UCSD-AML1 (cell line): ENCODE measurements at regions not wholly inside any gene's neighbourhood (a gene's known extent, or its start where the extent isn't known, plus 50 kb on each side); places are given as distances from the start of the nearest gene placed in this dataset.
"Not testable (repeated sequence)": the region's sequence is repeated elsewhere in the genome, so short reads cannot be mapped to it uniquely, and the experiment has no call there.

ENCODE experiments used
- DNase-seq: peaks from one replicate; lab custom pipeline; 2025; ENCODE audit not compliant: unreplicated experiment; lab: John Stamatoyannopoulos, UW

GRCh38 chr17:62206550-62206949, 141.5 kb upstream of the MED13 start:
- DNase-seq, result no peak

GRCh38 chr17:62197156-62197555, 132.1 kb upstream of the MED13 start:
- not testable (repeated sequence) for DNase-seq

- not testable (repeated sequence) for DNase-seq
These were observed 131.5 kb upstream of the MED13 start for GRCh38 chr17:62196587-62196986.

DNA sequence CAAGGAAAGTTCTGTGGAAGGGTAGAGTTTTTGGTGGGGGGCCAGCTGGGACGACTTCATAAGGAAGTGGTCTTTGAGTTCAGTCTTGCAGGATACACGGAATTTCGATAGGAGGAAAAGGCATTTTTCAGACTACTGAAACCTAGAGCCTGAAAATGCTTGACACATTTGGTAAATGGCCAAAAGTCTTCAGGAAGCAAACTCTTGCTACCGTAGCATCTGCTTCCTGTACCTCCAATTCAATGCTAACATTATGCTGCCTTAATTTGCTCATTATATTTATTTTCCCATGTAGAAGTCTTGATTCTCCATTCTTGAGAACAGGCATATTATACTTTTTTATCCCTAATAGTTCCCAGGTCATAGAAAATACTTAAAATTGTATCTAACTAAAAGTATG, 129.3 kb upstream of the MED13 start:
- no peak for DNase-seq

- no peak for DNase-seq
These were observed 128.2 kb upstream of the MED13 start for GRCh38 chr17:62193249-62193648.

GRCh38 chr17:62191390-62192361, 126.6 kb upstream of the MED13 start:
- DNase-seq, result no peak

GRCh38 chr17:62189377-62189776, 124.3 kb upstream of the MED13 start:
- no peak for DNase-seq

GRCh38 chr17:62188713-62189112, 123.6 kb upstream of the MED13 start:
- DNase-seq, result no peak

- no peak for DNase-seq
These were observed 122.6 kb upstream of the MED13 start for GRCh38 chr17:62187681-62188080.

- DNase-seq, result no peak
These were observed 121.8 kb upstream of the MED13 start for GRCh38 chr17:62186841-62187240.

DNA sequence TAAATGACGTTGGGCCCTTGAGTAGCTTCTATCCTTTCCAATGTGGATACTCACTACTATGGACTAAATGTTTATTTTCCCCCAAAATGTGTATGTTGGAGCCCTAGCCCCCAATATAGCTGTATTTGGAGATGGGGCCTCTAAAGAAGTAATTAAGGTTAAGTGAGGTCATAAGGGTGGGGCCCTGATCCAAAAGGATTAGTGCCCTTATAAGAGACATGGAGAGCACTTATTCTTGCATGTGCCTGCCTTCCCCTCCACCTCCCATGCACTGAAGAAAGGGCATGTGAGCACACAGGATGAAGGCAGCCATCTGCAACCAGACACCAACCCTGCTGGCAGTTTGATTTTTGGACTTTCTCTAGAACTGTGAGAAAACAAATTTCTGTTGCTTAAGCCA, 115.7 kb upstream of the MED13 start:
- DNase-seq, result no peak

GRCh38 chr17:62179525-62180161, 114.6 kb upstream of the MED13 start:
- DNase-seq, result no peak

GRCh38 chr17:62178579-62178978, 113.5 kb upstream of the MED13 start:
- DNase-seq, result no peak

DNA sequence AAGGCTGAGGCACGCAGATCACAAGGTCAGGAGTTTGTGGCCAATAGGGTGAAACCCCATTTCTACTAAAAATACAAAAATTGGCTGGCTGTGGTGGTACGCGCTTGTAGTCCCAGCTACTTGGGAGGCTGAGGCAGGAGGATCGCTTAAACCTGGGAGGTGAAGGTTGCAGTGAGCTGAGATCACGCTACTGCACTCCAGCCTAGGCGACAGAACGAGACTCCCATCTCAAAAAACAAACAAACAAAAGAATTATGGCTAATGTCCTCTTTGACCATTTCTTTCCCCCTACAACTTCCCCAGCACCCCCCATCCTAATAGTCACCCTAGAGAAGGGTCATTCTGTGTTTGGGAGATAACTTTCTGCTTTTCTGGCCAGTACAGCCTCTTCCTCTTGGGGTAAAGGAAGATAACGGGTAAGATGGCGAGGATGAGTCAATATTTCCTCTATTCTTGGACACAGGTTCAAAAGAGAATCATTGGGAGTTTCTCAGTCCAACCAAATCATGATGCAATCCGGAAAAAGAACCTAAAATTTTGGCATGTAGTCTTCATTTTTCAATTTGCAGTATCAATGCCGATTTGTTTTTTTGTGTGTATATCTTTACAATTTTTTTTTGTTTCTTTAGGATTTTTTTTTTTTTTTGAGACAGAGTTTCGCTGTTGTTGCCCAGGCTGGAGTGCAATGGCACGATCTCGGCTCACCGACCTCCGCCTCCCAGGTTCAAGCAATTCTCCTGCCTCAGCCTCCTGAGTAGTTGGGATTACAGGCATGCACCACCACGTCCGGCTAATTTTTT, 107.6 kb upstream of the MED13 start:
- DNase-seq, result no peak

DNA sequence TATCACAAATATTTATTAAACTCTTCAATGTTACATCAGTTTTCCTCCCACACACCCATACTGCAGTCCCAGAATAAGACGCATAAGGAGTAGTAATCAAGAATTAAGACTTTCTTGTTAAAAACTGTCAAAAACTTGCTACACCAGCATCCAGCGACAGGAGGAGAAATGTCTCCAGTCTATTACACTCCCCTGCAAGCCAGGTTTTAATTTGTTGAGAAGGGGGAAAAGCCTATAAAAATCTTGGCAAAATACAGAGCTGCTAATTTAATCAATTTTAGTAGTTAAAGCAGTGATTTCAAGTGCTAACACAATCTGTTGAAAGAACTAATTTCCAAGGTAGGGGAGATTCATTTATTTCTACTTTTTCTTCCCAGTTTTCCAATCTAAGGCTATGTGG, 102.0 kb upstream of the MED13 start:
- DNase-seq, result no peak

- DNase-seq, result no peak
These were observed 100.0 kb upstream of the MED13 start for GRCh38 chr17:62164747-62165722.

DNA sequence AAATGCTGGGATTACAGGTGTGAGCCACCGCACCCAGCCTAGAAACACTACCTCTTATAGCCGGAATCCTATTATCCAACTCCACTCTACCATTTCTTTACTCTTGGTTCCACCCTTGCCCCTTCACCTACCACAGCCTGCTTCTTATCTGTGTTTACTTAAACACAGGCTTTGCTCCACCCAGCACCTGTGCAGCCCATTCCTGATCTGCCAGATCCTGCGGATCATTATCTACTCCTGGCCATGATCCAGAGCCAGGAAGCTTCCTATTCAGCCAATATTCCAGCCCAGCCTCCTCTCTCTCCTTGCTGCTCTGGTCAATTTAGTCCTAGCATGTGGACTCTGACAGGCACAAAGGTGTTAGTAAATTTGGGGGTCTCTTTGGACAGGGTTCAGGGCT, 98.8 kb upstream of the MED13 start:
- DNase-seq, result no peak

- no peak for DNase-seq
These were observed 97.8 kb upstream of the MED13 start for GRCh38 chr17:62162898-62163297.

DNA sequence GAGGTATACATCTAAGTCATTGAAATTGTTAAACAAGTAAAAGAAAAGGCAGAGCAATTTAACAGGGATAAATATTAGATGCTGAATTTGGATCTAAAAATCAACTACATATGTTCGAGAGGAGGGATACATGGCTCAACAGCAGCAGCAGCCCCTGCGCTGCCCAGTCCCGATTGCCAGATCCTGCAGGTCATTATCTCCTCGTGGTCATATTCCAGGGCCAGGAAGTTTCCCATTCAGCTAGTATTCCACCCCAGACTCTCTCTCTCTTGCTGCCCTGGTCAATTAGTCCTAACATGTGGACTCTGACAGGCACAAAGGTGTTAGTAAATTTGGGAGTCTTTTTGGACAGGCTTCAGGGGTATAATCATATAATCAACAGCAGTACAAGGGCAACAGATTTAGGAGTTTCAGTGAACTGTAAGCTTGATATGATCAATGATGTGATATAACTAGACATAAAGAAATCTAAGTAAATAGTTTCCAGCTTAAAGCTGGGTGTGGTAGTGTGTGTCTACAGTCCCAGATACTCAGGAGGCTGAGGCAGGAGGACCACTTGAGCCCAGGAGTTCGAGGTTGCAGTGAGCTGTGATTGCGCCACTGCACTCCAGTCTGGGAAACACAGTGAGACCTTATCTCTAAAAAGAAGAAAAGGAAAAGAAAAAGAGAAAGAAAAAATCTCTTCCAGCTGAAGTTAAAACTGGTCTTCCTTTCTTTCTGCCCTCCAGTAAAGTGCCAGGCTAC, 96.5 kb upstream of the MED13 start:
- DNase-seq, result no peak

- no peak for DNase-seq
These were observed 95.7 kb upstream of the MED13 start for GRCh38 chr17:62160816-62161215.
